Testis (tissue), 2 donors: ENCODE measurements at regions not wholly inside any gene's neighbourhood (a gene's known extent, or its start where the extent isn't known, plus 50 kb on each side); places are given as distances from the start of the nearest gene placed in this dataset.

ENCODE experiments used
- CTCF ChIP-seq, 3 experiments: fragments of 450-650 bp in 2 of 3; fragments of 200-600 bp in 1 of 3; sonication (generic) in 1 of 3; IDR thresholded peaks; one replicate each; pipeline ENCODE4 v1.5.1; 2016 to 2019; ENCODE audit warnings: antibody characterized with exemption in 3 of 3, mild to moderate bottlenecking in 2 of 3, moderate library complexity in 1 of 3
- POLR2A ChIP-seq: fragments of 450-650 bp; IDR thresholded peaks from one replicate; pipeline ENCODE4 v1.6.1; 2017; ENCODE audit warnings: antibody characterized with exemption, mild to moderate bottlenecking, moderate library complexity

DNA sequence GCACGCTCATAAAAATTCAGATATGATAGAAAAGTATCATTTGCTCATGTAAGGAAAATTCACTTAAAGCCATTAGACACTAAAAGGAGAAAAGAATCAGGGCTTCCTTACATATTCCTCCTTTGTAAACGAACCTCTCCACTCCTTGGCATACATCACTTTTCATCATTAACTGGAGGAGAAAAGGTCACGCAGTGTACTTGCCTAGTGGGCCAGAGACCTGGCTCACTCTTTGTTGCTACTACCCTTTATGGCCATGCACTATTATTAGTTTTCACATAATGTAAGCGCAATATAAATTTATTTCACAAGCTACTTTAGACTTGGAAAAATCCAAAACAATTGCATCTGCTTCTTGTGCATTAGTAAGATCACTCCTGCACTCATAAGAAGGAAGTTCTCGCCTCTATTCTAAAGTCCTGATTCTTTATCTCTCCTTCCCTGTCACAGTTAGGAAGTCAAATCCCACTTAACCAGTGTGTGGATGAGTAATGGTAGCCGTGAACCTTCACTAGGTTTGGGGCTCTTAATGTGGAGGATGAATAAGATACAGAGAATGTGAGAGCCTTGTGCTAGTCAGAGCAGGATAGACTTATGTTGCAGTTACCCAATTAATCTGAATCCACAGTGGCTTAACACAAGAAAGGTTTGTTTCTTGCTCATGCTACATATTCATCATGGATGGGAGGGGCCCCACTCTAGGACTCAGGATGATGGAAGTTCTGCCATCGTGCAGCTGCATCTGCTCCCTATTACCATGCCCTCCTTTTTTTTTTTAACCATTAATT, 115.0 kb upstream of the GLS start:
- TF ChIP-seq CTCF (IDR thresholded peaks at IDR 0.05) = no peak
- no peak for TF ChIP-seq POLR2A
